ENCODE measurements at regions not wholly inside any gene's neighbourhood (a gene's known extent, or its start where the extent isn't known, plus 50 kb on each side); places are given as distances from the start of the nearest gene placed in this dataset.

- H3K4me1 ChIP-seq (ENCODE audit: control insufficient read depth in 2 of 2, insufficient read depth in 2 of 2, low read length in 2 of 2), result no peaks in the 10 kb centered on the region
- no peaks in the 10 kb centered on the region for H3K9me3 ChIP-seq (ENCODE audit: control insufficient read depth in 2 of 3, low read length in 3 of 3)
- POLR2A ChIA-PET, result no interaction called here
- H3K9me3 Mint-ChIP-seq, result peaks cover 0 to 5% (median 0%) of the 10 kb centered on the region in 11 donors
- no peaks in the 10 kb centered on the region for H3K27me3 ChIP-seq (ENCODE audit: control insufficient read depth in 2 of 2, insufficient read depth in 2 of 2, low read length in 2 of 2)
- no peak overlapping the region for H3K4me3 Mint-ChIP-seq
- ATAC-seq (no peak), DNase-seq (no peak)
- no peaks in the 10 kb centered on the region for H3K36me3 Mint-ChIP-seq
- no peak overlapping the region for H3K4me3 ChIP-seq (ENCODE audit: low read length)
- CTCF ChIA-PET, result no interaction called here
- peaks cover 0 to 38% (median 0%) of the 10 kb centered on the region in 5 donors for H3K27me3 Mint-ChIP-seq
- no peaks in the 10 kb centered on the region for H3K4me1 Mint-ChIP-seq
- no peaks in the 10 kb centered on the region for H3K36me3 ChIP-seq (ENCODE audit: control insufficient read depth in 2 of 3, insufficient read depth in 3 of 3, low read length in 3 of 3)
- peak overlapping the region in 1 of 9 donors; percentile 13 for H3K27ac Mint-ChIP-seq
- no peak overlapping the region for H3K27ac ChIP-seq (ENCODE audit: low read depth, low read length)
- intact Hi-C loops (cut with micrococcal nuclease), result no loop called here
Observed at GRCh38 chr2:12243381-12243780, 473.4 kb upstream of the TRIB2 start.

- no peak overlapping the region for H3K27ac ChIP-seq (ENCODE audit: low read depth, low read length)
- H3K4me3 Mint-ChIP-seq, result no peak overlapping the region
- H3K27ac Mint-ChIP-seq, result no peak overlapping the region
- no peaks in the 10 kb centered on the region for H3K4me1 Mint-ChIP-seq
- no peak overlapping the region for H3K4me3 ChIP-seq (ENCODE audit: low read length)
- no peak for DNase-seq
- H3K36me3 ChIP-seq (ENCODE audit: control insufficient read depth in 2 of 3, insufficient read depth in 3 of 3, low read length in 3 of 3), result no peaks in the 10 kb centered on the region
- no peaks in the 10 kb centered on the region for H3K36me3 Mint-ChIP-seq
- no peaks in the 10 kb centered on the region for H3K27me3 ChIP-seq (ENCODE audit: control insufficient read depth in 2 of 2, insufficient read depth in 2 of 2, low read length in 2 of 2)
- POLR2A ChIA-PET, result interaction anchor here (0.6 kb wide), 1 partner anchor 33 kb away, joined by 3 read pairs; no protein-coding TSS in a partner anchor
- CTCF ChIA-PET, result no interaction called here
- H3K27me3 Mint-ChIP-seq, result peaks cover 0 to 36% (median 0%) of the 10 kb centered on the region in 5 donors
- ATAC-seq, result no peak
- peaks cover 0 to 5% (median 0%) of the 10 kb centered on the region in 11 donors for H3K9me3 Mint-ChIP-seq
- intact Hi-C loops (cut with micrococcal nuclease), result no loop called here
- H3K4me1 ChIP-seq (ENCODE audit: control insufficient read depth in 2 of 2, insufficient read depth in 2 of 2, low read length in 2 of 2), result no peaks in the 10 kb centered on the region
- no peaks in the 10 kb centered on the region for H3K9me3 ChIP-seq (ENCODE audit: control insufficient read depth in 2 of 3, low read length in 3 of 3)
Observed at GRCh38 chr2:12244070-12244469, 472.7 kb upstream of the TRIB2 start.

- peaks cover 0 to 13% (median 0%) of the 10 kb centered on the region in 5 donors for H3K27me3 Mint-ChIP-seq
- H3K9me3 ChIP-seq (ENCODE audit: control insufficient read depth in 2 of 3, low read length in 3 of 3), result no peaks in the 10 kb centered on the region
- no peak overlapping the region for H3K27ac ChIP-seq (ENCODE audit: low read depth, low read length)
- no peak overlapping the region for H3K27ac Mint-ChIP-seq
- POLR2A ChIA-PET, result no interaction called here
- H3K27me3 ChIP-seq (ENCODE audit: control insufficient read depth in 2 of 2, insufficient read depth in 2 of 2, low read length in 2 of 2), result no peaks in the 10 kb centered on the region
- ATAC-seq (no peak), DNase-seq (no peak)
- H3K9me3 Mint-ChIP-seq, result no peaks in the 10 kb centered on the region
- no peak overlapping the region for H3K4me3 ChIP-seq (ENCODE audit: low read length)
- CTCF ChIA-PET, result no interaction called here
- peaks cover 0 to 1% (median 0%) of the 10 kb centered on the region in 7 donors for H3K4me1 Mint-ChIP-seq
- no peak overlapping the region for H3K4me3 Mint-ChIP-seq
- no peaks in the 10 kb centered on the region for H3K4me1 ChIP-seq (ENCODE audit: control insufficient read depth in 2 of 2, insufficient read depth in 2 of 2, low read length in 2 of 2)
- intact Hi-C loops (cut with micrococcal nuclease), result loop anchor here in 1 of 2 donors (10.0 kb wide), 1 partner anchor 386 kb away; no protein-coding TSS in a partner anchor
- H3K36me3 Mint-ChIP-seq, result peaks cover 0 to 4% (median 0%) of the 10 kb centered on the region in 5 donors
- H3K36me3 ChIP-seq (ENCODE audit: control insufficient read depth in 2 of 3, insufficient read depth in 3 of 3, low read length in 3 of 3), result no peaks in the 10 kb centered on the region
Observed at GRCh38 chr2:12251121-12251520, 465.6 kb upstream of the TRIB2 start.

GRCh38 chr2:12251749-12252148 is 465.0 kb upstream of the TRIB2 start:
- Mint-ChIP-seq H3K4me3 (no peak overlapping the region), H3K27ac (no peak overlapping the region)
- CTCF ChIA-PET, result no interaction called here

GRCh38 chr2:12253167-12253778 is 463.5 kb upstream of the TRIB2 start:
- Histone ChIP-seq H3K36me3 (ENCODE audit: control insufficient read depth in 2 of 3, insufficient read depth in 3 of 3, low read length in 3 of 3) (no peaks in the 10 kb centered on the region), H3K27ac (ENCODE audit: low read depth, low read length) (no peak overlapping the region), H3K4me3 (ENCODE audit: low read length) (no peak overlapping the region), H3K27me3 (ENCODE audit: control insufficient read depth in 2 of 2, insufficient read depth in 2 of 2, low read length in 2 of 2) (no peaks in the 10 kb centered on the region), H3K9me3 (ENCODE audit: control insufficient read depth in 2 of 3, low read length in 3 of 3) (no peaks in the 10 kb centered on the region), H3K4me1 (ENCODE audit: control insufficient read depth in 2 of 2, insufficient read depth in 2 of 2, low read length in 2 of 2) (no peaks in the 10 kb centered on the region)
- Mint-ChIP-seq H3K4me1 (peaks cover 0 to 1% (median 0%) of the 10 kb centered on the region in 7 donors), H3K27me3 (peaks cover 0 to 12% (median 0%) of the 10 kb centered on the region in 5 donors), H3K4me3 (no peak overlapping the region), H3K27ac (no peak overlapping the region), H3K9me3 (no peaks in the 10 kb centered on the region), H3K36me3 (peaks cover 0 to 4% (median 0%) of the 10 kb centered on the region in 5 donors)
- intact Hi-C loops (cut with micrococcal nuclease), result loop anchor here in 1 of 2 donors (10.0 kb wide), 1 partner anchor 388 kb away; no protein-coding TSS in a partner anchor
- ChIA-PET POLR2A (interaction anchor here (0.7 to 1.2 kb wide), 4 partner anchors 10 to 248 kb away, joined by 3 to 4 read pairs (median 3); no protein-coding TSS in a partner anchor), CTCF (no interaction called here)
- ATAC-seq (no peak), DNase-seq (no peak)

More at GRCh38 chr2:12251749-12252148, 465.0 kb upstream of the TRIB2 start:
- Mint-ChIP-seq H3K36me3 (peaks cover 0 to 4% (median 0%) of the 10 kb centered on the region in 5 donors), H3K9me3 (no peaks in the 10 kb centered on the region), H3K4me1 (peaks cover 0 to 1% (median 0%) of the 10 kb centered on the region in 7 donors), H3K27me3 (peaks cover 0 to 12% (median 0%) of the 10 kb centered on the region in 5 donors)
- no peak overlapping the region for H3K4me3 ChIP-seq (ENCODE audit: low read length)
- no peaks in the 10 kb centered on the region for H3K4me1 ChIP-seq (ENCODE audit: control insufficient read depth in 2 of 2, insufficient read depth in 2 of 2, low read length in 2 of 2)
- no peak for ATAC-seq
- no peaks in the 10 kb centered on the region for H3K27me3 ChIP-seq (ENCODE audit: control insufficient read depth in 2 of 2, insufficient read depth in 2 of 2, low read length in 2 of 2)
- intact Hi-C loops (cut with micrococcal nuclease), result loop anchor here in 1 of 2 donors (10.0 kb wide), 1 partner anchor 387 kb away; no protein-coding TSS in a partner anchor
- no peaks in the 10 kb centered on the region for H3K9me3 ChIP-seq (ENCODE audit: control insufficient read depth in 2 of 3, low read length in 3 of 3)
- no peak for DNase-seq
- POLR2A ChIA-PET, result no interaction called here
- no peak overlapping the region for H3K27ac ChIP-seq (ENCODE audit: low read depth, low read length)
- no peaks in the 10 kb centered on the region for H3K36me3 ChIP-seq (ENCODE audit: control insufficient read depth in 2 of 3, insufficient read depth in 3 of 3, low read length in 3 of 3)

- Histone ChIP-seq H3K36me3 (ENCODE audit: control insufficient read depth in 2 of 3, insufficient read depth in 3 of 3, low read length in 3 of 3) (no peaks in the 10 kb centered on the region), H3K27ac (ENCODE audit: low read depth, low read length) (no peak overlapping the region), H3K4me3 (ENCODE audit: low read length) (no peak overlapping the region), H3K9me3 (ENCODE audit: control insufficient read depth in 2 of 3, low read length in 3 of 3) (no peaks in the 10 kb centered on the region), H3K27me3 (ENCODE audit: control insufficient read depth in 2 of 2, insufficient read depth in 2 of 2, low read length in 2 of 2) (no peaks in the 10 kb centered on the region), H3K4me1 (ENCODE audit: control insufficient read depth in 2 of 2, insufficient read depth in 2 of 2, low read length in 2 of 2) (no peaks in the 10 kb centered on the region)
- Mint-ChIP-seq H3K27ac (no peak overlapping the region), H3K4me3 (no peak overlapping the region), H3K27me3 (peaks cover 0 to 15% (median 0%) of the 10 kb centered on the region in 5 donors), H3K36me3 (peaks cover 0 to 4% (median 0%) of the 10 kb centered on the region in 5 donors), H3K9me3 (no peaks in the 10 kb centered on the region), H3K4me1 (peaks cover 0 to 1% (median 0%) of the 10 kb centered on the region in 7 donors)
- intact Hi-C loops (cut with micrococcal nuclease), result loop anchor here in 1 of 2 donors (10.0 kb wide), 1 partner anchor 390 kb away; no protein-coding TSS in a partner anchor
- DNase-seq (no peak), ATAC-seq (no peak)
- ChIA-PET POLR2A (interaction anchor here (1.0 to 1.2 kb wide), 2 partner anchors 9 to 42 kb away, joined by 3 to 4 read pairs; no protein-coding TSS in a partner anchor), CTCF (interaction anchor here (0.7 kb wide), 1 partner anchor 12 kb away, joined by 3 read pairs; no protein-coding TSS in a partner anchor)
Observed at GRCh38 chr2:12254280-12254860, 462.4 kb upstream of the TRIB2 start.

Measured in naive thymus-derived CD4-positive, alpha-beta T cell (primary cell).